Caco-2 (cell line): ENCODE measurements at regions not wholly inside any gene's neighbourhood (a gene's known extent, or its start where the extent isn't known, plus 50 kb on each side); places are given as distances from the start of the nearest gene placed in this dataset.

ENCODE experiments used
- BruUV-seq: library from RNA; stranded (reverse); fragments of 400-500 nt; replicated peaks from 2 replicates; lab custom pipeline; 2021; lab: Mats Ljungman, UMichigan
- CTCF ChIA-PET: fragments of 300-600 bp; sonication (Branson Sonifier 250); formaldehyde crosslinking; loops from one replicate; lab custom pipeline; 2022; ENCODE audit warnings: antibody characterized with exemption; lab: Charles Lee
- POLR2A ChIA-PET: fragments of 300-600 bp; sonication (Branson Sonifier 250); formaldehyde crosslinking; loops from one replicate; lab custom pipeline; 2022; ENCODE audit warnings: antibody characterized with exemption; lab: Charles Lee
- DNase-seq, 2 experiments: peaks; one replicate each; pipeline versions ENCODE4 v3.0.0 to v3.0.0-alpha.2; 2020 to 2022
- H3K27me3 ChIP-seq: replicated peaks from 2 replicates; pipeline ENCODE4 v1.6.0; 2011; ENCODE audit warnings: low read length; ENCODE audit not compliant: control insufficient read depth, insufficient read depth
- H3K36me3 ChIP-seq: 2 replicates; pipeline ENCODE4 v1.5.1; 2011; ENCODE audit warnings: low read length; ENCODE audit not compliant: control insufficient read depth, insufficient read depth
- H3K4me1 ChIP-seq: fragments of 250-450 bp; sonication (Bioruptor Pico); 2 replicates; pipeline ENCODE4 v1.5.1; 2020; ENCODE audit warnings: mild to moderate bottlenecking
- H3K4me3 ChIP-seq: 2 replicates; pipeline ENCODE4 v1.5.1; 2011; ENCODE audit warnings: low read depth, mild to moderate bottlenecking, control low read depth, low read length
- H3K9me3 ChIP-seq: fragments of 250-450 bp; sonication (Bioruptor Pico); 2 replicates; pipeline ENCODE4 v1.5.1; 2020; ENCODE audit warnings: mild to moderate bottlenecking, moderate library complexity
- H3K27ac Mint-ChIP-seq: one replicate; pipeline ENCODE4 v1.8.0; 2022; ENCODE audit warnings: mixed read lengths; ENCODE audit not compliant: unreplicated experiment
- H3K27me3 Mint-ChIP-seq: one replicate; pipeline ENCODE4 v1.8.0; 2022; ENCODE audit warnings: mixed read lengths; ENCODE audit not compliant: insufficient read depth, unreplicated experiment
- H3K36me3 Mint-ChIP-seq: one replicate; pipeline ENCODE4 v1.8.0; 2022; ENCODE audit warnings: mild to moderate bottlenecking, mixed read lengths; ENCODE audit not compliant: insufficient read depth, unreplicated experiment
- H3K4me1 Mint-ChIP-seq: one replicate; pipeline ENCODE4 v1.8.0; 2022; ENCODE audit warnings: low read depth, mixed read lengths; ENCODE audit not compliant: unreplicated experiment
- H3K4me3 Mint-ChIP-seq: one replicate; pipeline ENCODE4 v1.8.0; 2022; ENCODE audit warnings: mild to moderate bottlenecking, moderate library complexity, mixed read lengths; ENCODE audit not compliant: unreplicated experiment
- H3K9me3 Mint-ChIP-seq: one replicate; pipeline ENCODE4 v1.8.0; 2022; ENCODE audit warnings: mixed read lengths; ENCODE audit not compliant: unreplicated experiment
- intact Hi-C: fragments of 100-400 bp; cut with micrococcal nuclease; formaldehyde crosslinking; loops from one replicate; pipeline ENCODE4 v1.10.0; 2022; ENCODE audit not compliant: unreplicated experiment
- TF ChIP-seq, protein P1 (sequence below), 2 experiments: fragments of 200-600 bp in 1 of 2; IDR thresholded peaks; 1 replicate in 1 of 2; 2 replicates in 1 of 2; pipeline versions ENCODE4 v1.5.1 to v1.8.0; 2011 to 2022; ENCODE audit warnings: antibody characterized with exemption in 1 of 2, control low read depth in 1 of 2, inconsistent platforms in 1 of 2, low read depth in 1 of 2, low read length in 1 of 2, mild to moderate bottlenecking in 1 of 2, moderate library complexity in 1 of 2; ENCODE audit not compliant: insufficient read depth in 1 of 2, severe bottlenecking in 1 of 2, unreplicated experiment in 1 of 2

DNA sequence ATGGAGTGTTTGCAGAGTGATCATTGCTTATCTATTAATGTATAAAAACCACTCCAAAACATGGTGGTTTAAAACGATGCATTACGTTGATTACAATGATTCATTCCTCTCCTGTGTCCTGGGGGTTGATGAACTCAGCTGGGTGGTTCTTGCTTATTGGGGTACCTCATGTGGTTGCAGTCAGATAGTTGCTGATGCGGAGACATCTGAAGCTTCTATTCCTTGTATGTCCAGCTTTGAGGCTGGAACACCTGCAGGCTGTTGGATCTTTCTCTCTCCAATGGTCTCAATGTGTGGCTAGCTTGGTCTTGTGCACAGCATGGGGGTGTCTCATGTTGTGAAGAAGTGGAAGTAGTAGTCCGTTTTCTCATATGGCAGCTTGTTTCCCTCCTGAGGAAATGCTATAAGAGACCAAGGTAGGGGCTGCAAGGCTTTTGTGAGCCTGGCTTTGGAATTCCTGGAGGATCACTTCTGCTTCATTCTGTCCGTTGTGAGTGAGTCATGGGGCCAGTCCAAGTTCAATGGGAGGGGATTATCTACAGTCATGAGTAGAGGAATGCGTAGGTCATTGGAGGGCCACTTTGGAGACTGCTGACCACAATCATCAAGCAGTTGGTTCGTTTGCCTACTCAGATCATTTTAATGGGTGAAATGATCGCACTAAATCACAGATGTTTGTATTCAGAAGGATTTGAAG, 601.0 kb downstream of the SLC4A3 start:
- ChIA-PET POLR2A (no interaction called here), CTCF (no interaction called here)
- no peaks in the 10 kb centered on the region for H3K9me3 Mint-ChIP-seq
- no peaks in the 10 kb centered on the region for H3K4me1 Mint-ChIP-seq
- intact Hi-C loops = no loop called here
- H3K4me3 ChIP-seq = no peak overlapping the region
- BruUV-seq = no TSS peak
- no peak for DNase-seq
- H3K4me1 ChIP-seq = no peaks in the 10 kb centered on the region
- H3K27ac Mint-ChIP-seq = no peak overlapping the region
- no peaks in the 10 kb centered on the region for H3K36me3 ChIP-seq
- H3K9me3 ChIP-seq = no peaks in the 10 kb centered on the region
- no peak overlapping the region for H3K4me3 Mint-ChIP-seq
- H3K27me3 ChIP-seq = no peaks in the 10 kb centered on the region; the same call in 1 of the 2 replicates
- H3K27me3 Mint-ChIP-seq = peaks cover 5% of the 10 kb centered on the region
- TF ChIP-seq, protein P1, sequence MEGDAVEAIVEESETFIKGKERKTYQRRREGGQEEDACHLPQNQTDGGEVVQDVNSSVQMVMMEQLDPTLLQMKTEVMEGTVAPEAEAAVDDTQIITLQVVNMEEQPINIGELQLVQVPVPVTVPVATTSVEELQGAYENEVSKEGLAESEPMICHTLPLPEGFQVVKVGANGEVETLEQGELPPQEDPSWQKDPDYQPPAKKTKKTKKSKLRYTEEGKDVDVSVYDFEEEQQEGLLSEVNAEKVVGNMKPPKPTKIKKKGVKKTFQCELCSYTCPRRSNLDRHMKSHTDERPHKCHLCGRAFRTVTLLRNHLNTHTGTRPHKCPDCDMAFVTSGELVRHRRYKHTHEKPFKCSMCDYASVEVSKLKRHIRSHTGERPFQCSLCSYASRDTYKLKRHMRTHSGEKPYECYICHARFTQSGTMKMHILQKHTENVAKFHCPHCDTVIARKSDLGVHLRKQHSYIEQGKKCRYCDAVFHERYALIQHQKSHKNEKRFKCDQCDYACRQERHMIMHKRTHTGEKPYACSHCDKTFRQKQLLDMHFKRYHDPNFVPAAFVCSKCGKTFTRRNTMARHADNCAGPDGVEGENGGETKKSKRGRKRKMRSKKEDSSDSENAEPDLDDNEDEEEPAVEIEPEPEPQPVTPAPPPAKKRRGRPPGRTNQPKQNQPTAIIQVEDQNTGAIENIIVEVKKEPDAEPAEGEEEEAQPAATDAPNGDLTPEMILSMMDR (IDR thresholded peaks at IDR 0.05; ENCODE audit: insufficient read depth in 1 of 2, low read depth in 1 of 2, low read length in 1 of 2, severe bottlenecking in 1 of 2, unreplicated experiment in 1 of 2) = no peak
- no peaks in the 10 kb centered on the region for H3K36me3 Mint-ChIP-seq

DNA sequence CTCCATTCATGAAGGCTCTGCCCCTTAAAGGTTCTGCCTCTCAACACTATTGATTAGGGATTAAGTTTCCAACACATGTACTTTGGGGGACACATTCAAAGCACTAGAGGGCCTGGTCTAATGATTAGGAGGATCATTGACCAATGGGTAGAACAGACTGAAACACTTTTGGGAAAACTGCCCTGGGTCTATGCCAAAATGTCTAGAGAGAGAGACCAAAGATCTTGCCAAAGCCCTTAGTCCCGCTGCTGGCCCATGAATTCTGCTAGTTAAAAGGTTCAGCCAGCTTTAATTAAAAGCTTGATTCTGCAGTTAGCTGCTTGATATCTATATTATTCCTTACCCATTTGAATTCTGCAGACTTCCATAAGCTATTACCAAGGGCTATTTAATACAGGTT, 613.2 kb downstream of the SLC4A3 start:
- POLR2A ChIA-PET = no interaction called here
- H3K4me3 Mint-ChIP-seq = no peak overlapping the region
- BruUV-seq = no TSS peak
- Histone ChIP-seq H3K9me3 (no peaks in the 10 kb centered on the region), H3K4me1 (no peaks in the 10 kb centered on the region), H3K36me3 (no peaks in the 10 kb centered on the region), H3K27me3 (no peaks in the 10 kb centered on the region), H3K4me3 (no peak overlapping the region)
- H3K36me3 Mint-ChIP-seq = no peaks in the 10 kb centered on the region
- no peak overlapping the region for H3K27ac Mint-ChIP-seq
- intact Hi-C loops = no loop called here
- no peaks in the 10 kb centered on the region for H3K9me3 Mint-ChIP-seq
- no peaks in the 10 kb centered on the region for H3K4me1 Mint-ChIP-seq
- CTCF ChIA-PET = no interaction called here
- TF ChIP-seq, protein P1 (IDR thresholded peaks at IDR 0.05; ENCODE audit: insufficient read depth in 1 of 2, low read depth in 1 of 2, low read length in 1 of 2, severe bottlenecking in 1 of 2, unreplicated experiment in 1 of 2) = no peak
- DNase-seq = no peak
- peaks cover 5% of the 10 kb centered on the region for H3K27me3 Mint-ChIP-seq

DNA sequence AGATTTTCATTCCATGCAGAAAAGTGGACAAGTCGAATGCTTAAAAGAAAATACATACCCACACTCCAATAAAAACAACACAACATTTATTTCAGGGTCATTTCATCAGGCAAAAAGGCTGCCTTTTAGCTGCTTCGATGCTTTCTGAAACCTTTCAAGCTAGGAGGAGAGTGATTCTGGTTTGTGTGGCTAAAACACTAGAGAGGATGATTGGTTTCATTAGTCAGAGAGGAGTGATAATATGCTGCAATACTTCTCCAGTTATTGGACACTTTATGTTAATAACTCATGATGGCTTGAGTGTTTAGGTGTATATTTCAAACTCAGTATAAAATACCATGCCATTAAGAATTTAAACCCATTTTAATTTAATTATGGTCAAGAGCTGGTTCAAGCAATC, 614.0 kb downstream of the SLC4A3 start:
- POLR2A ChIA-PET = no interaction called here
- H3K27me3 ChIP-seq = no peaks in the 10 kb centered on the region
- TF ChIP-seq, protein P1 (IDR thresholded peaks at IDR 0.05; ENCODE audit: insufficient read depth in 1 of 2, low read depth in 1 of 2, low read length in 1 of 2, severe bottlenecking in 1 of 2, unreplicated experiment in 1 of 2) = no peak
- peaks cover 5% of the 10 kb centered on the region for H3K27me3 Mint-ChIP-seq
- intact Hi-C loops = no loop called here
- no peak overlapping the region for H3K4me3 Mint-ChIP-seq
- H3K4me1 ChIP-seq = no peaks in the 10 kb centered on the region
- no peak overlapping the region for H3K4me3 ChIP-seq
- H3K36me3 Mint-ChIP-seq = no peaks in the 10 kb centered on the region
- BruUV-seq = no TSS peak
- no peak for DNase-seq
- H3K27ac Mint-ChIP-seq = no peak overlapping the region
- H3K9me3 ChIP-seq = no peaks in the 10 kb centered on the region
- H3K4me1 Mint-ChIP-seq = no peaks in the 10 kb centered on the region
- no peaks in the 10 kb centered on the region for H3K9me3 Mint-ChIP-seq
- H3K36me3 ChIP-seq = no peaks in the 10 kb centered on the region
- CTCF ChIA-PET = interaction anchor here (0.6 kb wide), 1 partner anchor 183 kb away, joined by 3 read pairs; no protein-coding TSS in a partner anchor
